GM06990 (cell line): ENCODE measurements at regions not wholly inside any gene's neighbourhood (a gene's known extent, or its start where the extent isn't known, plus 50 kb on each side); places are given as distances from the start of the nearest gene placed in this dataset.

Experiments
- DNase-seq: peaks from one replicate; pipeline ENCODE4 v3.0.0-alpha.2; 2011; ENCODE audit not compliant: insufficient read length; ENCODE audit errors: extremely low read depth
- H3K27me3 ChIP-seq: replicated peaks from 2 replicates; pipeline ENCODE4 v1.6.0; 2011; ENCODE audit warnings: low read length; ENCODE audit not compliant: control insufficient read depth, insufficient read depth
- H3K36me3 ChIP-seq: 2 replicates; pipeline ENCODE4 v1.5.1; 2011; ENCODE audit warnings: low read length; ENCODE audit not compliant: control insufficient read depth, insufficient read depth
- H3K4me3 ChIP-seq: replicated peaks from 2 replicates; pipeline ENCODE4 v1.5.1; 2011; ENCODE audit warnings: low read depth, mild to moderate bottlenecking, control low read depth, low read length
- TF ChIP-seq, protein P1 (sequence below): IDR thresholded peaks from 2 replicates; pipeline ENCODE4 v1.5.1; 2011; ENCODE audit warnings: low read length, control low read depth, mild to moderate bottlenecking, inconsistent platforms; ENCODE audit not compliant: insufficient read depth, poor library complexity, severe bottlenecking

DNA sequence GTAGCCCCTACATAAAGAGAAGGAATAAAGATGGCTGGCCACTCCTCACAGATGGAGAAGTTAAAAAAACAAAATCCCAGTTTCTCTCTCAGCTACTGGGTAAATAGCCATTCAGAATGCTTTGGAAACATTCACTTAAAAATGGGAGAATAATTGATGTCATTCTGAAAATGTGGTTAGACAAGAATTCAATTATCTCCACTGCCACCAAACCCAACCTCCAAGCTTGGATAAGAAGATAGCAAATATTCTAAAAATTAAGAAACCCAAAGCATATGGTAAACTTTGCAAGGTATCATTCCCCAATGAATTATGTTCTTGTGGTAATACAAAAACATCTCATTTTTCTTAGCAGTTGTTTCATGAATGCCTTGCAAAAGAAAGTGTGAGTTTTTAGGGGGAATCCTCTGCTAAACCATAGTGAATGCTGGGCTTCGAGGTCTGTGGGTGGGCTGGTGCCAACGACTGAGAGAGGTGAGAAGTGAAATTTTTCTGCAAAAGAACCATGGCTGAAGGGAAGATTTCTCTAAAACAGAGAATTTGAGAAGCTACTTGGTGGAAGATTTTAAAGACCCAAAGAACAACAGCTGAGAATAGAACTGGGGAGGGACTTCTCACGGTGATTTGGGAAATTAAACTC is 497.9 kb upstream of the JARID2 start:
- Histone ChIP-seq H3K36me3 (no peaks in the 10 kb centered on the region), H3K27me3 (no peaks in the 10 kb centered on the region), H3K4me3 (no peak overlapping the region)
- no peak for DNase-seq
- TF ChIP-seq, protein P1, sequence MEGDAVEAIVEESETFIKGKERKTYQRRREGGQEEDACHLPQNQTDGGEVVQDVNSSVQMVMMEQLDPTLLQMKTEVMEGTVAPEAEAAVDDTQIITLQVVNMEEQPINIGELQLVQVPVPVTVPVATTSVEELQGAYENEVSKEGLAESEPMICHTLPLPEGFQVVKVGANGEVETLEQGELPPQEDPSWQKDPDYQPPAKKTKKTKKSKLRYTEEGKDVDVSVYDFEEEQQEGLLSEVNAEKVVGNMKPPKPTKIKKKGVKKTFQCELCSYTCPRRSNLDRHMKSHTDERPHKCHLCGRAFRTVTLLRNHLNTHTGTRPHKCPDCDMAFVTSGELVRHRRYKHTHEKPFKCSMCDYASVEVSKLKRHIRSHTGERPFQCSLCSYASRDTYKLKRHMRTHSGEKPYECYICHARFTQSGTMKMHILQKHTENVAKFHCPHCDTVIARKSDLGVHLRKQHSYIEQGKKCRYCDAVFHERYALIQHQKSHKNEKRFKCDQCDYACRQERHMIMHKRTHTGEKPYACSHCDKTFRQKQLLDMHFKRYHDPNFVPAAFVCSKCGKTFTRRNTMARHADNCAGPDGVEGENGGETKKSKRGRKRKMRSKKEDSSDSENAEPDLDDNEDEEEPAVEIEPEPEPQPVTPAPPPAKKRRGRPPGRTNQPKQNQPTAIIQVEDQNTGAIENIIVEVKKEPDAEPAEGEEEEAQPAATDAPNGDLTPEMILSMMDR = no peak

DNA sequence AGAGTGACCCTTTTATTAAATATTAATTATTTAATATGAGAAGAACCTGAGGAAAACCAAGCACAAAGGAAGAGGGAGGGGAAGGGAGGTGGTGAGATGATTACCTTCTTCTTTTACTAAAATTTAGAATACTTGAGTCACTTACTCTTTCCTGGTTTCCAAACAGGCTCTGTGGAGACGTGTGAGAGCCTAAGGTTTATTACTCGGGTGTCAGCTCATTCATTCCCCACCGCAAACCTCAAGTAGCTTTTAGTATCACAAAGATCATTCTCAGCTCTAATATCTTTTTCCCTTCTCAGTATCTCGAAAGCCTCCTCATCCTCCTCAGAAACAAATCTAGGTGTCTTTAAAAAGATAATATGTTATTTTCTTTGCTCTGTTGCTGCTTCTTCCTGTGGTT is 497.2 kb upstream of the JARID2 start:
- Histone ChIP-seq H3K27me3 (no peaks in the 10 kb centered on the region), H3K4me3 (no peak overlapping the region), H3K36me3 (no peaks in the 10 kb centered on the region)
- DNase-seq = no peak
- TF ChIP-seq, protein P1 = no peak

DNA sequence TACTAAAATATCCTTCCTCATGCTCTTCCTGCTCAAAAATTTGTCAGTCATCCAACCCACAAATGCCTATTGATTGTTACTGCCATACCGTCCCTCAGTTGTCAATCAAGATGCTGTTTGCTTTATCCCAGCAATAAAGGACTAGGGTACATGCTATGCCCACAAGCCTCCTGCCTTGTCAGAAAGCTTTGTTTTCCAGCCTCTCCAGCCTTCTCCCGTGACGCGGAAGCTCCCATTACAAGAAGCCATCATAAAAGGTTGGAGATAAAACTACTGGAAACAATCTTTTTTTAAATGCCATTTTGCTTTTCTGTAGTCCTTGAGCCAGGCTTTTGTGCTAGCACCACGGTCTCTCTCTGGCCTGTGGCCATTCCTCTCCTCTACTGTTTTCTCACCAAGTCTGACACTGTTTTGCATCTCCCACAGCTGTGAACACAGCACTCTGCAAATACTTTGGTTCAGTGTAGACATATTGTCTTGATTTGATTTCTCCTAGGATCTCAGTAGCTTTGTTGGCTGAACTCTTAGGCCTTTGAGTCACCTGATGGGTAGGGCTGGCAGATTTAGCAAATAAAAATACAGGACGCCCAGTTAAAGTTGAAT is 495.7 kb upstream of the JARID2 start:
- Histone ChIP-seq H3K36me3 (no peaks in the 10 kb centered on the region), H3K27me3 (no peaks in the 10 kb centered on the region), H3K4me3 (no peak overlapping the region)
- TF ChIP-seq, protein P1 = no peak
- no peak for DNase-seq

DNA sequence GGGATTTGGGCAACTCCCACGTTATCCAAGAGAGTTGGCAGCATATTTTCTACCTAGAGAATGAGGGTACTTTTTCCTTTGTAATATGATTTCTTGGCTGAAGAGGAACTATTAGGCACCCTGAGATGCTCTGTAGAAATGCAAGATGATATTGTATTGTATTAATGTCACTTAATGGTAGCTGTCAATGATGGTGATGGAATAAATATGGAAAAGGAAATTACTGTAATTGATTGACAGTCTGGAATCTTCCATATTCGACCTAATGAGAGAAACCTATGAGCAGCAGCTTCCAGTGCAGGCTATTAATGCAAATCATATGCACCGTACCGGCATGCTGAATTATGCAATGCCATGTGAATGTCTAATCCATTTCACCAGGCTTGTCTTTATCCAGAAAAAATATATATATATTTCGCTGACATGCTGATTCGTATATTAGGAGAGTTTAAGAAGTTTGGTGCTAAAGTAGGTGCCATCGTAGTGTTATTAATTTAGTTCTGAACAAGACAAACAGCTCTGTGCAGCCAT is 494.2 kb upstream of the JARID2 start:
- Histone ChIP-seq H3K36me3 (no peaks in the 10 kb centered on the region), H3K4me3 (no peak overlapping the region), H3K27me3 (no peaks in the 10 kb centered on the region)
- DNase-seq = no peak
- TF ChIP-seq, protein P1 = no peak

DNA sequence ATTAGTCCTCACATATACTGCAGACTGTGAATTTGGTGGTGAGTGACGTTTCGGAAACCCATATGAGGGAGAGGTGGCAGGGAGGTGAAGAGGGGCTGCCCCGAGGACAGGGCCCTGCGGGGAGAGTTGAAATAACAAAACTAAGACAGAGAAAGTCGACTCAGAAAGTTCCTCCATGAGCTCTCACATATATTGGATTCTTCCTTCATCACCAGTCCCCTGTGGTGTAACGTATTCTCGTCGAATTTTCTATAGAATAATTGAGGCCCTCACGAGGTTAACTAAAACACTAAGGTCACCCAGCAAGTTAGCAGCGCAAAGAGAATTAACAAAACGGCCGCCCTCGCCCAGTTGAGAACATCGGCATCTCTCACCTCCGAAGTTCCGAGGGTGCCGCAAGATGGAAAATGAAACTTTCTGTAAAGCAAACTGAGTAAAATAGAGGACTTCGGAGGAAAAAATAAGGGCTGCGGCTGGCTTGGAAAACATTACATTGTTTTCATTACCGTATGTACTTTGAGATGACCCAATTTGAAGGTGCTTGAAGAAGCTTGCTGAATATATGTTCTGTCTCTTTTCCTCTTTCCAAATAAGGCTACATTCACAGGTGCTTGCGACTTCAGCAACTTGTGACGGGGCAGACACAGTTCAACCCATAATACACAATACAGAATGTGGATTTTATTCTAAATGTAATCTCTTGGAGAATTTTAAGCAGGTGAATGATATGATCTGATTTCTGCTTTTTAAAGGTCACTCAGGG is 490.9 kb upstream of the JARID2 start:
- H3K4me3 ChIP-seq = no peak overlapping the region
- H3K36me3 ChIP-seq = no peaks in the 10 kb centered on the region
- TF ChIP-seq, protein P1 = no peak
- no peak for DNase-seq
- H3K27me3 ChIP-seq = no peaks in the 10 kb centered on the region
